ENCODE measurements at regions not wholly inside any gene's neighbourhood (a gene's known extent, or its start where the extent isn't known, plus 50 kb on each side); places are given as distances from the start of the nearest gene placed in this dataset.

- no peaks in the 10 kb centered on the region for H3K79me2 ChIP-seq (ENCODE audit: control insufficient read depth in 1 of 2, insufficient read depth in 2 of 2, low read length in 2 of 2)
- H4K91ac ChIP-seq (replicated peaks; ENCODE audit: insufficient read length, low read length) = no peak overlapping the region
- no peak overlapping the region for H3K4me3 ChIP-seq (ENCODE audit: extremely low read depth in 1 of 4, insufficient read depth in 2 of 4, low read depth in 3 of 4, low read length in 4 of 4)
- H3K4ac ChIP-seq (replicated peaks; ENCODE audit: insufficient read length, low read depth, low read length) = no peak overlapping the region
- no peak overlapping the region for H2BK15ac ChIP-seq (ENCODE audit: low read length)
- no peak overlapping the region for H3K56ac ChIP-seq (replicated peaks; ENCODE audit: insufficient read length, low read depth, low read length)
- no peak overlapping the region for H3K18ac ChIP-seq (ENCODE audit: extremely low read depth, low read length)
- ChIA-PET CTCF (ENCODE audit: partially characterized antibody) (interaction anchor here (0.6 kb wide), 1 partner anchor 696 kb away, joined by 3 read pairs; no protein-coding TSS in a partner anchor), POLR2A (ENCODE audit: partially characterized antibody) (no interaction called here)
- no peak overlapping the region for H3K23ac ChIP-seq (ENCODE audit: insufficient read length)
- no peak overlapping the region for H3K14ac ChIP-seq (ENCODE audit: insufficient read length)
- no peak overlapping the region for H4K8ac ChIP-seq (ENCODE audit: extremely low read depth, insufficient read depth, low read length)
- H3K9me3 ChIP-seq (ENCODE audit: insufficient read depth in 2 of 2, low read depth in 1 of 2, low read length in 1 of 2) = no peaks in the 10 kb centered on the region
- WGBS, 2 experiments (ENCODE audit: extremely low coverage in 1 of 2, insufficient coverage in 1 of 2, insufficient read length in 1 of 2, insufficient replicate concordance in 2 of 2, low coverage in 1 of 2, low lambda C conversion rate in 2 of 2, missing lambda C conversion rate in 1 of 2) = 87% methylated on average over 2 of the region's 2 CpGs; no CpG with 5 or more reads in 1 of the 2 experiments
- H2BK20ac ChIP-seq (ENCODE audit: low read length) = no peak overlapping the region
- H4K5ac ChIP-seq (ENCODE audit: insufficient read length, low read depth, low read length) = no peak overlapping the region
- H3K36me3 ChIP-seq (ENCODE audit: control insufficient read depth in 2 of 4, insufficient read depth in 4 of 4, low read length in 3 of 4) = no peaks in the 10 kb centered on the region
- H2BK5ac ChIP-seq (ENCODE audit: low read depth, low read length) = no peak overlapping the region
- no peaks in the 10 kb centered on the region for H3K79me1 ChIP-seq (ENCODE audit: low read depth, low read length)
- FAIRE-seq (no peak), DNase-seq (ENCODE audit: low read depth in 1 of 2, low spot score in 2 of 2) (no peak)
- H4K20me1 ChIP-seq (replicated peaks in 1 of 2; ENCODE audit: control insufficient read depth in 1 of 2, insufficient read depth in 2 of 2, low read length in 2 of 2) = no peaks in the 10 kb centered on the region
- no peak overlapping the region for H2BK12ac ChIP-seq (ENCODE audit: low read depth, low read length)
- no peak overlapping the region for H2AFZ ChIP-seq (ENCODE audit: low read length)
- H3K4me1 ChIP-seq (replicated peaks in 1 of 4; ENCODE audit: control insufficient read depth in 3 of 4, insufficient read depth in 4 of 4, low read length in 3 of 4) = no peaks in the 10 kb centered on the region
- no peaks in the 10 kb centered on the region for H3K27me3 ChIP-seq (replicated peaks in 1 of 4; ENCODE audit: control insufficient read depth in 3 of 4, extremely low read depth in 1 of 4, insufficient read depth in 3 of 4, low read length in 3 of 4)
- H3K9ac ChIP-seq (replicated peaks in 1 of 4; ENCODE audit: extremely low read depth in 1 of 4, low read depth in 3 of 4, low read length in 3 of 4) = no peak overlapping the region
- H3K23me2 ChIP-seq (ENCODE audit: low read depth, low read length) = no peaks in the 10 kb centered on the region
- H2AK5ac ChIP-seq (ENCODE audit: low read depth, low read length) = no peak overlapping the region
- H3K27ac ChIP-seq (ENCODE audit: low read depth, low read length) = no peak overlapping the region
- no peak overlapping the region for H2BK120ac ChIP-seq (replicated peaks; ENCODE audit: low read depth, low read length)
- H3K4me2 ChIP-seq (ENCODE audit: insufficient read depth in 1 of 2, low read depth in 2 of 2, low read length in 2 of 2) = no peak overlapping the region
- no peak for TF ChIP-seq TCF12 (IDR thresholded peaks at IDR 0.05; ENCODE audit: low read depth, low read length)
- TF ChIP-seq ASH2L (IDR thresholded peaks at IDR 0.05; ENCODE audit: low read length) = no peak
- TF ChIP-seq BCL11A (IDR thresholded peaks at IDR 0.05; ENCODE audit: low read depth in 2 of 2, low read length in 2 of 2) = no peak
- no peak for TF ChIP-seq CTBP2 (IDR thresholded peaks at IDR 0.05; ENCODE audit: borderline replicate concordance, insufficient read depth, insufficient read length, low read length)
- TF ChIP-seq POLR2AphosphoS5 (IDR thresholded peaks at IDR 0.05; ENCODE audit: low read depth, low read length) = no peak
- TF ChIP-seq RNF2 (IDR thresholded peaks at IDR 0.05; ENCODE audit: borderline replicate concordance, low read depth, low read length, missing control alignments, poor library complexity, severe bottlenecking) = no peak
- TF ChIP-seq SP1 (IDR thresholded peaks at IDR 0.05; ENCODE audit: low read depth, low read length) = no peak
- no peak for TF ChIP-seq SP4 (IDR thresholded peaks at IDR 0.05; ENCODE audit: low read length)
- no peak for TF ChIP-seq KDM4A (IDR thresholded peaks at IDR 0.05; ENCODE audit: low read depth, low read length, severe bottlenecking)
- TF ChIP-seq SIX5 (IDR thresholded peaks at IDR 0.05; ENCODE audit: low read depth, low read length) = no peak
- no peak for TF ChIP-seq BRCA1 (IDR thresholded peaks at IDR 0.05; ENCODE audit: low read depth, low read length)
- no peak for TF ChIP-seq PHF8 (conservative IDR thresholded peaks at IDR 0.05; ENCODE audit: low read depth, low read length)
- no peak for TF ChIP-seq CHD2 (IDR thresholded peaks at IDR 0.05; ENCODE audit: low read length)
- no peak for TF ChIP-seq SIN3A (conservative IDR thresholded peaks at IDR 0.05 in 1 of 2, IDR thresholded peaks at IDR 0.05 in 1 of 2; ENCODE audit: low read depth in 1 of 2, low read length in 2 of 2)
- no peak for TF ChIP-seq SUZ12 (IDR thresholded peaks at IDR 0.05; ENCODE audit: low read length)
- TF ChIP-seq NANOG (IDR thresholded peaks at IDR 0.05; ENCODE audit: insufficient read depth, low read depth, low read length, poor library complexity, severe bottlenecking) = no peak
These were observed 181.1 kb downstream of the SDHAF3 start for GRCh38 chr7:97298561-97298960.
